Cardiac fibroblast (primary cell): ENCODE measurements at regions not wholly inside any gene's neighbourhood (a gene's known extent, or its start where the extent isn't known, plus 50 kb on each side); places are given as distances from the start of the nearest gene placed in this dataset.

Experiments used
- DNase-seq, 2 donors: peaks; one replicate each; pipeline versions ENCODE4 v3.0.0 to v3.0.0-alpha.2; 2010; ENCODE audit warnings: low read depth in 2 of 2
- H3K4me3 ChIP-seq, 2 donors: replicated peaks in 1 of 2; 1 replicate in 1 of 2; 2 replicates in 1 of 2; pipeline ENCODE4 v1.5.1; 2011; ENCODE audit warnings: low read depth in 2 of 2, low read length in 2 of 2, mild to moderate bottlenecking in 2 of 2, moderate library complexity in 1 of 2
- TF ChIP-seq, protein P1 (sequence below): IDR thresholded peaks from one replicate; pipeline ENCODE4 v1.5.1; 2011; ENCODE audit warnings: low read depth, mild to moderate bottlenecking, low read length, inconsistent platforms

DNA sequence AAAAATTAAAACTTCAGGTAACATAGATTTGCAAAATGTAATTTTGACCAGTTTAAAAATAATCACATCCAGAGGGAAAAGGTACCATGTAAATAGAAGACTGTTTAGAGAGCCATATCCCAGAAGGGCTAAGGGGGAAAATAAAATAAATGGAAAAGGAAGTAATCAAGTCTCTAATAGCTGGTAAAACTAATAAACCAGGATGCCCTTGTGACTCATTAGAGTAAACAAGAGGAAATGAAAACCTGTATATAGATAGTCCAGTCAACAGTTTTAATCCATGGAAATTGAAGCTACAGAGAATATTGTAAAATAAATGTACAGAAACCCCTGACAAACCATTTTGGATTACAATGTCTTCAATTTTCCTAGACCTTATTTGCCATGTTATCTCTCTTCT lies 698.0 kb upstream of the RGS18 start:
- TF ChIP-seq, protein P1, sequence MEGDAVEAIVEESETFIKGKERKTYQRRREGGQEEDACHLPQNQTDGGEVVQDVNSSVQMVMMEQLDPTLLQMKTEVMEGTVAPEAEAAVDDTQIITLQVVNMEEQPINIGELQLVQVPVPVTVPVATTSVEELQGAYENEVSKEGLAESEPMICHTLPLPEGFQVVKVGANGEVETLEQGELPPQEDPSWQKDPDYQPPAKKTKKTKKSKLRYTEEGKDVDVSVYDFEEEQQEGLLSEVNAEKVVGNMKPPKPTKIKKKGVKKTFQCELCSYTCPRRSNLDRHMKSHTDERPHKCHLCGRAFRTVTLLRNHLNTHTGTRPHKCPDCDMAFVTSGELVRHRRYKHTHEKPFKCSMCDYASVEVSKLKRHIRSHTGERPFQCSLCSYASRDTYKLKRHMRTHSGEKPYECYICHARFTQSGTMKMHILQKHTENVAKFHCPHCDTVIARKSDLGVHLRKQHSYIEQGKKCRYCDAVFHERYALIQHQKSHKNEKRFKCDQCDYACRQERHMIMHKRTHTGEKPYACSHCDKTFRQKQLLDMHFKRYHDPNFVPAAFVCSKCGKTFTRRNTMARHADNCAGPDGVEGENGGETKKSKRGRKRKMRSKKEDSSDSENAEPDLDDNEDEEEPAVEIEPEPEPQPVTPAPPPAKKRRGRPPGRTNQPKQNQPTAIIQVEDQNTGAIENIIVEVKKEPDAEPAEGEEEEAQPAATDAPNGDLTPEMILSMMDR, result no peak
- no peak for DNase-seq
- H3K4me3 ChIP-seq, result no peak overlapping the region

DNA sequence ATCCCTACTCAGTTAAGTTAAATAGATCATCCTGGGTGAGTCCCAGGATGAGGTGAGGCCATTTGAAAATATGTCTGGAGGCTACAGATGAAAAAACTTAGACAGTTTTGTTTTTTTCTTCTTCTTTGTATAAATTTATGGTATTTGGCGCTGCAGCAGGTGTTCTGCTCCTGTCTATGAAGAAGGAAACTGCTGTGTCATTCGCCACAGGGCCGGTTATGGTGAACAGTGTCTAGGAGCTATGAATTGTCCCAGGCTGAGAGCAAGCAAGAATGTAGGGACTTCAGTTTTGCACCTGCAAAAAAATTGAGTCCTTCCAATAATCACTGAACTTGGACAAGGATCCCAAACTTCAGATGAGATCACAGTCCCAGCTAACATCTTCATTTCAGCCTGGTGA lies 674.3 kb upstream of the RGS18 start:
- TF ChIP-seq, protein P1, result no peak
- no peak overlapping the region for H3K4me3 ChIP-seq
- no peak for DNase-seq

DNA sequence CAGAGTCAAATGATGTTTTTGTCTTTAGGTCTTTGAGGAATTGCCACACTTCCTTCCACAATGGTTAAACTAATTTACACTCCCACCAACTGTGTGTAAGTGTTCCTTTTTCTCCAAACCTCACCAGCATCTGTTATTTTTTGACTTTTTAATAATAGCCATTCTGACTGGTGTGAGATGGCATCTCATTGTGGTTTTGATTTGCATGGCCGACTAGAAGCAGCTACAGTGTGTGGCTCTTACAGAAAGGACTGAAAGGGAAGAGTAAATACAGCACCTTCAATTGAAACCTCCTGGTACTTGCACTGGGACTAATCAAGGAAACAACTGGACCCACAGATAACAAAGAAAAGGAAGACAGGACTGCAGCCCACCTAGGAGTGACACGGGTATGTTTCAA lies 668.0 kb upstream of the RGS18 start:
- no peak overlapping the region for H3K4me3 ChIP-seq
- TF ChIP-seq, protein P1, result no peak
- no peak for DNase-seq

DNA sequence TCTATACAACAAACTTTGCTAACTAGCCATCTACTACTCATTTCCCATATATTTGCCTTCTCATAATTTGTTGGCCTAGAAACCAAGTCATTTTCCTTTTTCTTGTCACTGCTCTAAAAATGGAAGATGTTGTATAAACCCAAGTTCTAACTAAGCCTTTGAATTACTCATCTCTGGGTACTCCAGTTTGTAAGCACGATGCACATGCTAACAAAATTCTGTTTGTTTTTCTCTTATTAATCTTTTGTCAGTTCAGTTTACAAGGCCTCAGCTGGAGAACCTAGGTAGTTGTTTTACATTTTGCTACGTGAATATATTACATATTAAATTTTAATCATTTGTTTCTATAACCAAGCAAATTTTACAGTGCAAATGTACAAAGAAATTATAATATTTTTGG lies 663.2 kb upstream of the RGS18 start:
- no peak for DNase-seq
- TF ChIP-seq, protein P1, result no peak

DNA sequence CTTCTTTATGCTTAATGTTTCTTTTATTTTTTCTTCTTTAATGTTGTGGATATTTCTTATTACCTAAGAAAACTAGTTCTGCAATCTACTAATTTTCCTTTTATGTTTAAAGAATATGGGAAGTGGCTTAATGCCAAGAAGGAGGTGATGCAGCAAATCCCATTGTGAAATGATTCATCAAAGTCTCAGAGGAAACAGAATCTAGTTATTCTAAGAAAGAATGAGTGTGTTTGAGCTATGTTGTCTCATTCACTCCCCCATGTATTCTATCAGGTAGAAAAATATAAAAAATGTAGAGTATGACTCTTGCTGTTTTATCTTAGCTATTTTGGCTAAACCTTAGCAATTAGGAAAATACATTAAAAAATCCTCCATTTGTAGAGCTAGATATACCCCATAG lies 659.9 kb upstream of the RGS18 start:
- H3K4me3 ChIP-seq, result no peak overlapping the region
- DNase-seq, result peak; percentile 22 to 67
- TF ChIP-seq, protein P1, result no peak

More for the DNA sequence above, 663.2 kb upstream of the RGS18 start:
- no peak overlapping the region for H3K4me3 ChIP-seq

DNA sequence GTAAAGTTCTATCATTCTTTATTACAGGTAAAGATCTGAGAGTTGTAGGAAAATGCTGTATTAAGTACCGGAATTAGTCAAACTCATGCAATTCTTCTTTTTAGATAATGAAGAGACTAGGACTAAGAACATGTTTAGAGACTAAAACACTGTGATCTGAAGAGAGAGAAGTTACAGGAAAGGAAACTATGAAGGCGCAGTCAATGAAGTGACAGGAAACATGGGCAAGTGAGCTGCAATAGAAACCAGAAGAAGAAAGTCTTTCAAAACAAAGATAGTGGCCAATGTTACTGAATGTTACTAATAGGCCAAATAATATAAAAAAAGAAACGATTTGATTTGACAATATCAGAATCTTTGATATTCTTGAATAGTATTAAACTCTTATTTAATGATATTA lies 659.4 kb upstream of the RGS18 start:
- TF ChIP-seq, protein P1, result no peak
- no peak overlapping the region for H3K4me3 ChIP-seq
- no peak for DNase-seq

DNA sequence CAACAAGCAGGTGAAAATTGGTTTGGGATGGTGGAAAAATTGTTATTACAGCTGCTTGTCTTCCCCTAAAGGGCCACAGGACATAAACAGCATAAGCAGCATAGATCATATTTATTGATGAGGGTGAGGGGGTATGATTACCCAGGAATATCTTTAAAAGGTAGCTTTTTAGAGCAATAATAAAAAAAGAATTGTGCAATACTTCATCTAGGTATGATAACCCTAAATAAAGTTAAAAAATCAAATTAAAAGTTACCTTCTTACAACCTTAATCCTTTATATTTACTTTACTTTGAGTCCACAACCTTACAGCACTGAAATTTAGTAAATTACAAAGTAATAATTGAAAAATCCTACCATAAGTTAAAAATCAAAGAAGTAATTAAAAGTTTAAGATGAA lies 653.3 kb upstream of the RGS18 start:
- no peak overlapping the region for H3K4me3 ChIP-seq
- TF ChIP-seq, protein P1, result no peak
- no peak for DNase-seq
